22Rv1 (cell line): ENCODE measurements at regions not wholly inside any gene's neighbourhood (a gene's known extent, or its start where the extent isn't known, plus 50 kb on each side); places are given as distances from the start of the nearest gene placed in this dataset.
"Not testable (repeated sequence)": the region's sequence is repeated elsewhere in the genome, so short reads cannot be mapped to it uniquely, and the experiment has no call there.

Source experiments
- H3K27ac ChIP-seq: fragments of 450-650 bp; 2 replicates; pipeline ENCODE4 v1.5.1; 2017
- ZFX ChIP-seq: fragments of 450-650 bp; IDR thresholded peaks from 2 replicates; pipeline ENCODE4 v1.6.1; 2017; ENCODE audit warnings: antibody characterized with exemption, borderline replicate concordance
- TF ChIP-seq, protein P1 (sequence below): fragments of 450-650 bp; IDR thresholded peaks from 2 replicates; pipeline ENCODE4 v1.5.1; 2017; ENCODE audit warnings: mild to moderate bottlenecking

DNA sequence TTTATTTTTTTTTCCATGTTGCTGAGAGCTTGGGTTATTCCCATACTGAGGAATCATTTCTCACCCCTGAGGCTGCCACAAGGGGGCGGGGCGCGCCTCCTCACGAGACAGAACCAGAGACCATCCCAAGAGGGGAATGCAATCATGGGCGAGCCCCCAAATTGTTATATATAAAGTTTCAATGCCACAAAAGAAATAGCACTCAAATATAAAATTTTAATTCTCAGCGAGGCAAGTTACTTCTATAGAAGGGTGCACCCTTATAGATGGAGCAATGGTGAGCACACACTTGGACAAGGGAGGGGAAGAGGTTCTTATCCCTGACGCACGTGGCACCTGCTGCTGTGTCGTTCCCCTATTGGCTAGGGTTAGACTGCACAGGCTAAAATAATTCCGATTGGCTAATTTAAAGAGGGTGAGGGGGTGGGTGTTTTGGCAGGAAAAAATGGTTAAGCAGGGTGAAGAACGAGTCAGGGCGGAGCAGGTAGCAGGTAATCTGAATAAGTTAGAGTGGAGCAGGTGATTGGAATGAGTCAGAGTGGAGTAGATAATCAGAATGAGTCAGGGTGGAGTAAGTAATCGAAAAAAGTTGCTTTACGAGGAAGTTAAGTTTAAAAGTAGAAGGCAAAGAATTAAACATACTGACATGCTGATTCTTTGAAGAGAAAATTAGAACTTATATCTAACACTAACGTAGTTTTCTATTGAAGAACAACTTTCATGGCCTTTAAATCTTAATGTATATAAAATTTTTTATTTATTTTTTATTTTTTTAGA, 177.5 kb downstream of the MTCL1 start:
- no peak overlapping the region for H3K27ac ChIP-seq
- TF ChIP-seq, protein P1, sequence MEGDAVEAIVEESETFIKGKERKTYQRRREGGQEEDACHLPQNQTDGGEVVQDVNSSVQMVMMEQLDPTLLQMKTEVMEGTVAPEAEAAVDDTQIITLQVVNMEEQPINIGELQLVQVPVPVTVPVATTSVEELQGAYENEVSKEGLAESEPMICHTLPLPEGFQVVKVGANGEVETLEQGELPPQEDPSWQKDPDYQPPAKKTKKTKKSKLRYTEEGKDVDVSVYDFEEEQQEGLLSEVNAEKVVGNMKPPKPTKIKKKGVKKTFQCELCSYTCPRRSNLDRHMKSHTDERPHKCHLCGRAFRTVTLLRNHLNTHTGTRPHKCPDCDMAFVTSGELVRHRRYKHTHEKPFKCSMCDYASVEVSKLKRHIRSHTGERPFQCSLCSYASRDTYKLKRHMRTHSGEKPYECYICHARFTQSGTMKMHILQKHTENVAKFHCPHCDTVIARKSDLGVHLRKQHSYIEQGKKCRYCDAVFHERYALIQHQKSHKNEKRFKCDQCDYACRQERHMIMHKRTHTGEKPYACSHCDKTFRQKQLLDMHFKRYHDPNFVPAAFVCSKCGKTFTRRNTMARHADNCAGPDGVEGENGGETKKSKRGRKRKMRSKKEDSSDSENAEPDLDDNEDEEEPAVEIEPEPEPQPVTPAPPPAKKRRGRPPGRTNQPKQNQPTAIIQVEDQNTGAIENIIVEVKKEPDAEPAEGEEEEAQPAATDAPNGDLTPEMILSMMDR = peak; percentile 42
- TF ChIP-seq ZFX = no peak

DNA sequence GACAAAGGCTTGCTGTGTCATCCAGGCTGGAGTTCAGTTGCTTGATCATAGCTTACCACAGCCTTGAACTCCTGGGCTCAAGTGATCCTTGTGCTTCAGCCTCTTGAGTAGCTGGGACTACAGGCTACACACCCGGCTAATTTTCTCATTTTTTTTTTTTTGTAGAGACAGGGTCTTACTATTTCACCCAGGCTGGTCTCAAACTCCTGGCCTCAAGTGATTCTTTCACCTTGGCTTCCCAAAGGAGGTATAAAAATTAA, 178.0 kb downstream of the MTCL1 start:
- no peak overlapping the region for H3K27ac ChIP-seq
- TF ChIP-seq ZFX = no peak
- TF ChIP-seq, protein P1 = no peak

DNA sequence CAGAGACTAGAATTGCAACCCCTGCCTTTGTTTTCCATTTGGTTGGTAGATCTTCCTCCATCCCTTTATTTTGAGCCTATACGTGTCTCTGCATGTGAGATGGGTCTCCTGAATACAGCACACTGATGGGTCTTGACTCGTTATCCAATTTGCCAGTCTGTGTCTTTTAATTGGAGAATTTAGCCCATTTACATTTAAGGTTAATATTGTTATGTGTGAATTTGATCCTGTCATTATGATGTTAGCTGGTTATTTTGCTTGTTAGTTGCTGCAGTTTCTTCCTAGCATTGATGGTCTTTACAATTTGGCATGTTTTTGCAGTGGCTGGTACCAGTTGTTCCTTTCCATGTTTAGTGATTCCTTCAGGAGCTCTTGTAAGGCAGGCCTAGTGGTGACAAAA, 182.5 kb downstream of the MTCL1 start:
- not testable (repeated sequence) for H3K27ac ChIP-seq

DNA sequence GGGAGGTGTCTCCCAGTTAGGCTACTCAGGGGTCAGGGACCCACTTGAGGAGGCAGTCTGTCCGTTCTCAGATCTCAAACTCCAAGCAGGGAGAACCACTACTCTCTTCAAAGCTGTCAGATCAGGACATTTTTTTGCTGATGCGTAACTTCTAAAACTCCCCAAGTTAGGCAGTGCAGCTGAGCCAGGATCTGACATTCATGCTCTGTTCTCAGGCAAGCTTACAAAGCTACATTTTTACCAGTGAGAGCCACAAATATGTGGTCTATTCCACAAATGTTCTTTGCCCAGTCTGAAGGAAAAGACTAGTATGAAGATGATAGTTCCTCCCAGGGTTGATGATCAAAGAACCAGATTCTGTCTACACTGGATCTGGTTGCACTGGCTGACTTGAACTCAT, 184.1 kb downstream of the MTCL1 start:
- H3K27ac ChIP-seq = no peak overlapping the region
- TF ChIP-seq, protein P1 = no peak
- no peak for TF ChIP-seq ZFX

DNA sequence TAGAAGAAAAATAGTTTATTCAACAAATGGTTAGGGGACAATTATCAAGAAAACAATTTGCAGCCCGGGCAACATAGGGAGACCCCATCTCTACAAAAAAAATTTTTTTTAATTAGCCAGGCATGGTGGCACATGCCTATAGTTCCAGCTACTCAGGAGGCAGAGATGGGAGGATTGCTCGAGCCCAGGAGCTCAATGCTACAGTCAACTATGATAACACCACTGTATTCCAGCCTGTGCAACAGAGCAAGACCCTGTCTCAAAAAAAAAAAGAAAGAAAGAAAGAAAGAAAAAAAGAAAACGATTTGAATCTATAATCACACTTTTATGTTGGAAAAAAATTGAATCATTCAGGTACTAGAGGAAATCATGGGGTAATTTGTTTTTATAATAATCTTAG, 185.1 kb downstream of the MTCL1 start:
- not testable (repeated sequence) for H3K27ac ChIP-seq

DNA sequence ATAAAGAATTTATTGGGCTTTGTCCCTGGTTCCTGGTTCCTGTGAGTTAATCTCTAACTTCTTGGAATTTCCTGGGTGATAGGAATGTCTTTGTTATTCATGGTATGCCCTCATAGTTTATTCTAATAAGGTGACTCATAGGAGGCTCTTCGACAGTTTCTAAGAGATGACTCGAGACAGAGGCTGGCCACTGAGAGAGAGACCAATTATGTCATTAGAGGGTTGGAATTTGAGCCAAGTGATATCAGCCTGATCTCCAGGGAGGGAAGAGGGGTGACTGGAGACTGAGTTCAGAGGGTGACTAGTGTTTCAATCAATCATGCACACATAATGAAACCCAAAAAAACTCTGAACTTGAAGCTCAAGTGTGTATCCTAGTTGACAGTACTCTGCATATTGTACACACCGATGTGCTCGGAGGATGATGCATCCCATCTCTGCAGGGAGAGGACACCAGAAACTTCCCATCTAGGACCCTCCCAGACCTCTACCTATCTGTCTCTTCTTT, 185.7 kb downstream of the MTCL1 start:
- TF ChIP-seq, protein P1 = no peak
- no peak for TF ChIP-seq ZFX
- H3K27ac ChIP-seq = no peak overlapping the region

GRCh38 chr18:8893221-8893620, 187.9 kb downstream of the MTCL1 start:
- TF ChIP-seq, protein P1 = no peak
- TF ChIP-seq ZFX = no peak
- no peak overlapping the region for H3K27ac ChIP-seq

- no peak for TF ChIP-seq ZFX
- TF ChIP-seq, protein P1 = no peak
- H3K27ac ChIP-seq = no peak overlapping the region
Observed at GRCh38 chr18:8893628-8894231, 188.4 kb downstream of the MTCL1 start.
